Nephron progenitor cell (in vitro differentiated cells): ENCODE measurements at regions not wholly inside any gene's neighbourhood (a gene's known extent, or its start where the extent isn't known, plus 50 kb on each side); places are given as distances from the start of the nearest gene placed in this dataset.

Experiments
- DNase-seq: peaks from one replicate; pipeline ENCODE4 v3.0.0; 2021
- H3K27ac Mint-ChIP-seq: 2 replicates; pipeline ENCODE4 v1.8.0; 2021; ENCODE audit warnings: mild to moderate bottlenecking, moderate library complexity, mixed read lengths
- H3K27me3 Mint-ChIP-seq: 2 replicates; pipeline ENCODE4 v1.8.0; 2021; ENCODE audit warnings: mild to moderate bottlenecking, low read depth, mixed read lengths; ENCODE audit not compliant: poor library complexity
- H3K36me3 Mint-ChIP-seq: 2 replicates; pipeline ENCODE4 v1.8.0; 2021; ENCODE audit warnings: low read depth, mixed read lengths
- H3K4me1 Mint-ChIP-seq: 2 replicates; pipeline ENCODE4 v1.8.0; 2021; ENCODE audit warnings: mixed read lengths
- H3K4me3 Mint-ChIP-seq: 2 replicates; pipeline ENCODE4 v1.8.0; 2021; ENCODE audit warnings: mild to moderate bottlenecking, moderate library complexity, mixed read lengths
- H3K9me3 Mint-ChIP-seq: 2 replicates; pipeline ENCODE4 v1.8.0; 2021; ENCODE audit warnings: mild to moderate bottlenecking, moderate library complexity, mixed read lengths
- TF ChIP-seq, protein P1 (sequence below): fragments of 200-600 bp; sonication (generic); IDR thresholded peaks from 2 replicates; pipeline ENCODE4 v1.5.0; 2021; ENCODE audit warnings: antibody characterized with exemption

DNA sequence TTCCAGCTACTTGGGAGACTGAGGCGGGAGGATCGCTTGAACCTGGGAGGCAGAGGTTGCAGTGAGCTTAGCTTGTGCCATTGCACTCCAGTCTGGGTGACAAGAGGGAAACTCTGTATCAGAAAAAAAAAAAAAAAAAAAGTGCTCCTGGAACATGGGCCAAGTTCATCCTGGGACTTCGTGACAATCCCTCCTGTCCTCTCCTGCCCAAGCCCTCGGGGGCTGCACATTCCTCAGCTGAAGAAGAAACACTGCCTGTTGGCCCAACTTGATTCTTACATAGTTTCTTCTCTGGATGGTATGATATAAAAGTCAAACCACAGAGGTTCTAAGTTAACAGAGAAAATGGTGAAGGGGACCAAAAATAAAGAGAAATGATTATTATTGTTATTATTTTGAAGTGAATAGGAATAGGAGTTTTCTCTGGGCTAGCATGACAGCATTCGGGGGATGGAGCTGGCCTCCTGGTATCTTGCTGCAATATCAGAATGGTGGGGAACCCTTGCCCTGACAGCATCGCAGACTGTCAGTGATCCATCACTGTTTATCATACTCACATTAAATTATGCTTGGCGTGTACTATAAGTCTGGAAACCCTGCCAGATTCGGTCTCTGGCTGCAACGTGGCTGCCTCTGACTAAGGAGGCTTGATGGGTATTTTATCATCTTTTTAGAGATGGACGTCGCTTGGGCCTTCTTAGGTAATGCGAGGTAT, 113.7 kb upstream of the OXGR1 start:
- Mint-ChIP-seq H3K27me3 (peaks cover 8% of the 10 kb centered on the region), H3K27ac (no peak overlapping the region), H3K36me3 (no peaks in the 10 kb centered on the region)

DNA sequence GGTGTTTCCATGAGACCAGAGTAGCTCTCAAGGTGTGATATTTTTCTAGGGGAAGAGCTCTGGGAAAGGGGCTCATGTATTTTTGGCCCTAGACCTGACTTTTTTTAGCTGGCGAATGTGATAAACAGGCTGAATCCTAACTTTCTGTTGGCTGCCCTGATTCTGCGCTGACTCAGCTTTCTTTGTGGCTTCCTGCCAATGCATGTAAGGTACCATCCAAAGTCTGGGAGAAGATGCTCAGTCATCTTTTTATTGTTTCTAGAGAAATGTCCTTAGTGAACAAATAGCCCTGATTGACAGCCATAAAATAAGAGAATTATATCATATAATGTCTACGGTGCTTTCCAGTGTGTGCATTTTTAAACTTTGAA, 113.6 kb upstream of the MBNL2 start:
- no peak overlapping the region for H3K4me3 Mint-ChIP-seq
- peaks cover 38% of the 10 kb centered on the region for H3K4me1 Mint-ChIP-seq
- peaks cover 3% of the 10 kb centered on the region for H3K9me3 Mint-ChIP-seq
- TF ChIP-seq, protein P1, sequence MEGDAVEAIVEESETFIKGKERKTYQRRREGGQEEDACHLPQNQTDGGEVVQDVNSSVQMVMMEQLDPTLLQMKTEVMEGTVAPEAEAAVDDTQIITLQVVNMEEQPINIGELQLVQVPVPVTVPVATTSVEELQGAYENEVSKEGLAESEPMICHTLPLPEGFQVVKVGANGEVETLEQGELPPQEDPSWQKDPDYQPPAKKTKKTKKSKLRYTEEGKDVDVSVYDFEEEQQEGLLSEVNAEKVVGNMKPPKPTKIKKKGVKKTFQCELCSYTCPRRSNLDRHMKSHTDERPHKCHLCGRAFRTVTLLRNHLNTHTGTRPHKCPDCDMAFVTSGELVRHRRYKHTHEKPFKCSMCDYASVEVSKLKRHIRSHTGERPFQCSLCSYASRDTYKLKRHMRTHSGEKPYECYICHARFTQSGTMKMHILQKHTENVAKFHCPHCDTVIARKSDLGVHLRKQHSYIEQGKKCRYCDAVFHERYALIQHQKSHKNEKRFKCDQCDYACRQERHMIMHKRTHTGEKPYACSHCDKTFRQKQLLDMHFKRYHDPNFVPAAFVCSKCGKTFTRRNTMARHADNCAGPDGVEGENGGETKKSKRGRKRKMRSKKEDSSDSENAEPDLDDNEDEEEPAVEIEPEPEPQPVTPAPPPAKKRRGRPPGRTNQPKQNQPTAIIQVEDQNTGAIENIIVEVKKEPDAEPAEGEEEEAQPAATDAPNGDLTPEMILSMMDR: no peak
- peaks cover 8% of the 10 kb centered on the region for H3K27me3 Mint-ChIP-seq
- no peaks in the 10 kb centered on the region for H3K36me3 Mint-ChIP-seq
- H3K27ac Mint-ChIP-seq: no peak overlapping the region
- no peak for DNase-seq

More for the DNA sequence above, 113.7 kb upstream of the OXGR1 start:
- DNase-seq: no peak
- Mint-ChIP-seq H3K9me3 (peaks cover 3% of the 10 kb centered on the region), H3K4me1 (peaks cover 33% of the 10 kb centered on the region), H3K4me3 (no peak overlapping the region)
- TF ChIP-seq, protein P1: no peak

DNA sequence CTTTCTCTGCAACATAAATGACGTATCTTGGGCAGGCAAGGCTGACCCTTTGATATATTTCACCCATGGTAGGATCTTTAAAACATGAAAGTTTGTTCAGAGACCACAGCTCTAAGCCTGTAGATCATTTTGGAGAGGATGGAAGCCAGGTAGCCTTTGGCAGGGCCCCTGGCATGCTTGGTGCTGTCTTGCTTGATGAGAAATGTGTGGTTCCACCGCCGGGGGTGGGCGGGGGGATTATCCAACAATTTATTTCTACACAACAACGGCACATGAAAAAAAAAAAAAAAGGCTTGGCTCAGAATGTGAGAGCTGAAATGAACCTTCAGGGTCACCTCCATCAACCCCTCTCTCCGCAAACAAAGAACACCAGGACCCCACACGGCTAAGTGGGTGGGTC, 112.9 kb upstream of the MBNL2 start:
- Mint-ChIP-seq H3K27ac (no peak overlapping the region), H3K4me1 (peaks cover 46% of the 10 kb centered on the region), H3K9me3 (no peaks in the 10 kb centered on the region), H3K36me3 (no peaks in the 10 kb centered on the region), H3K27me3 (peaks cover 8% of the 10 kb centered on the region), H3K4me3 (no peak overlapping the region)
- TF ChIP-seq, protein P1: no peak
- no peak for DNase-seq

DNA sequence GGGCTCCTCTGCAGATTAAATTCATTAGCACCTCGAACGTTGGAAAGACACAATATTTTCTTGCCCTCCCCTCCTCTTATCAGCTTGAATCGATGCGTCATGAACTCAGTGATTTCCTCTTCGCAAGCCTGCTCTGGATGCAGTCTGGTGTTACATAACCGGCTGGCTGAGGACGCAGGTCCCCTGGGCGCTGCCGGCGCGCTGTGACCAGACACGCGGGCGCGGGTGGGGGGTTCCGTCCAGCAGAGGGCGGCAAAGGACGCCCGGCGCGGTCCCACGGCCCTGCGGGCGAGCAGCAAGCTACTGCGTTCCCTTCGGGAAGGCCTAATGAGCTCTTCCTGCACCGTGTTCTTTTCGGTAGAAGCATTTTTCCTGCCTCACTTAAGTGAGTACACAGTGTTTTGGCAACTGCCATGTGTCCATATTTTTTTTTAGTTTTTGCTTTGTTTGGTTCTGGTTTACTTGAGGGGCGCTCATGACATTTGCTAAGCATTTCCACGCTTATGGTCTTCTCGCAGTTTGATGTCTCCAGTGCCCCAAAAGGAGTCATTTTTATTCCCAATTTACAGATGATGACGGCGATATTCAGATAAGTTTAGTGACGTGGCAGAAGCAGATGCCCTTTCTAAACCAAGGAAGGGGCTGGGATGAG, 112.2 kb upstream of the MBNL2 start:
- Mint-ChIP-seq H3K4me3 (peak overlapping the region; percentile 66), H3K9me3 (no peaks in the 10 kb centered on the region), H3K4me1 (peaks cover 53% of the 10 kb centered on the region), H3K27ac (no peak overlapping the region), H3K27me3 (peaks cover 8% of the 10 kb centered on the region), H3K36me3 (no peaks in the 10 kb centered on the region)
- peak; percentile 92 for DNase-seq
- TF ChIP-seq, protein P1: peak; percentile 97

DNA sequence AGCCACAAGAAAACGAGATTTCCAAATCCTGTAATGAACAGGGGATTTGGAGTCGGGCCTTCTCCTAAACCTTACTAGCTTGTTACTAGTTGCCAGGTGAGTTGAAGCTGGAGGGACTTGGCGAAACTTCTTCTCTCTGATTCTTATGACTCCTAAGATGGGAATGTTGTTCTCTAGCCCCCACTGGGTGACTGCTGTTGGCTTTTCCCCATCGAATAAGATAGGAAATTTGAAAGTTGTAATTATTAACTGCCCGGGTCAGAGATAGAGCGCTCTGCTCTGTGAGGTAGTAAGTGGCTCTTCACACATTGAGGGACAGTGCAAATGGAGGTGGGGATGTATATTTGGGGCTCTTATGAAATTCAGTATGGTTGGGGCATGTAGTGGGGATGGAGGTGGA, 111.2 kb upstream of the MBNL2 start:
- Mint-ChIP-seq H3K27ac (no peak overlapping the region), H3K4me1 (peaks cover 62% of the 10 kb centered on the region), H3K36me3 (no peaks in the 10 kb centered on the region), H3K27me3 (peaks cover 8% of the 10 kb centered on the region), H3K9me3 (no peaks in the 10 kb centered on the region), H3K4me3 (no peak overlapping the region)
- no peak for DNase-seq
- TF ChIP-seq, protein P1: no peak

DNA sequence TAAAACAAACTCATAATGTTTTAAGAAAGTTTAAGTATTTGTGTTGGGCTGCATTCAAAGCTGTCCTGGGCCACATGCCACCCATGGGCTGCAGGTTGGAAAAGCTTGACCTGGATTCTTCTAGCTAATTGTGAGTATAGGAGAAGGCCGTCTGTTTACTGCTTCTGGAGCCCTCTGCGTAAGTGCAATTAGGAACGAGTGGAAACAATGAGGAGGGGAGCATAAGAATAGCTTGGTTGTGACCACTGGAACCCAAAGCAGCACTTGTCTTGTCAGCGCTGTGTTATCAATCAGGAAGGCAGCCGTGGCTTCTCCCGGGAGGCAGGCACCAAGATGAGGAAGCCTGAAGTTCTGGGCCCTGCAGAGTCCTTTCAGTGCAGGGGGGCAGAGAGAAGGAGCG, 110.4 kb upstream of the MBNL2 start:
- peaks cover 62% of the 10 kb centered on the region for H3K4me1 Mint-ChIP-seq
- DNase-seq: no peak
- TF ChIP-seq, protein P1: no peak

More for the DNA sequence above, 110.4 kb upstream of the MBNL2 start:
- peak overlapping the region; percentile 14 for H3K4me3 Mint-ChIP-seq
- H3K27ac Mint-ChIP-seq: peak overlapping the region; percentile 58
- peaks cover 8% of the 10 kb centered on the region for H3K27me3 Mint-ChIP-seq
- no peaks in the 10 kb centered on the region for H3K36me3 Mint-ChIP-seq
- H3K9me3 Mint-ChIP-seq: no peaks in the 10 kb centered on the region
